ENCODE measurements at regions not wholly inside any gene's neighbourhood (a gene's known extent, or its start where the extent isn't known, plus 50 kb on each side); places are given as distances from the start of the nearest gene placed in this dataset.

DNA sequence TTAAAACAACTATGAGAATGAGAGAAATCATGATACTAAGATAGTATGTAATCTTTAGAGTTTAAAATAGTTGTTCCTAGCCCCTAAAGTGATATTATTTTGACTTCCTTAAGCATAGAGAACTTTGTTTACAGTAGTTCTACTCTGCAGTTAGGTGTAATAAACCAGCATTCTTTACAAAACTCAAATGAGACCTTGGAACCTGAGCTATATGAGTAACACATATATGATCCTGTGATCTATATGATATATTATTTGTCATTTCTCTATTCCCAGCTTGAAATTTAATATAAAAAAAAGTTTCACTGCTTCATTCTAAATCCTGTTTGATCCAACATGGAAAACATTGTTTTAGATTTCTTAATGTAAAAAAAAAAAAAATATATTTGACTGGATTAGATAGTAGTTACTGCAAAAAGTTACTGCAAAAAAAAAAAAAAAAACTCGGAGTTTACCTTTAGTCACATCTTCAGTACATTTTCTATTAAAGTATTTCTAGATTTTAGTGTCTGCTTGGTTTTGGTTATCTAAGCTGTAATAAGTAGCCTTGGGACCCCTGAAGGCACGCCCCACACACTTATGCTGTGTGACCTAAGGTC, 463.8 kb downstream of the USP25 start:
- TF ChIP-seq POLR2A (IDR thresholded peaks at IDR 0.05) (no peak), EP300 (IDR thresholded peaks at IDR 0.05) (no peak)
- TF ChIP-seq, protein P1, sequence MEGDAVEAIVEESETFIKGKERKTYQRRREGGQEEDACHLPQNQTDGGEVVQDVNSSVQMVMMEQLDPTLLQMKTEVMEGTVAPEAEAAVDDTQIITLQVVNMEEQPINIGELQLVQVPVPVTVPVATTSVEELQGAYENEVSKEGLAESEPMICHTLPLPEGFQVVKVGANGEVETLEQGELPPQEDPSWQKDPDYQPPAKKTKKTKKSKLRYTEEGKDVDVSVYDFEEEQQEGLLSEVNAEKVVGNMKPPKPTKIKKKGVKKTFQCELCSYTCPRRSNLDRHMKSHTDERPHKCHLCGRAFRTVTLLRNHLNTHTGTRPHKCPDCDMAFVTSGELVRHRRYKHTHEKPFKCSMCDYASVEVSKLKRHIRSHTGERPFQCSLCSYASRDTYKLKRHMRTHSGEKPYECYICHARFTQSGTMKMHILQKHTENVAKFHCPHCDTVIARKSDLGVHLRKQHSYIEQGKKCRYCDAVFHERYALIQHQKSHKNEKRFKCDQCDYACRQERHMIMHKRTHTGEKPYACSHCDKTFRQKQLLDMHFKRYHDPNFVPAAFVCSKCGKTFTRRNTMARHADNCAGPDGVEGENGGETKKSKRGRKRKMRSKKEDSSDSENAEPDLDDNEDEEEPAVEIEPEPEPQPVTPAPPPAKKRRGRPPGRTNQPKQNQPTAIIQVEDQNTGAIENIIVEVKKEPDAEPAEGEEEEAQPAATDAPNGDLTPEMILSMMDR (IDR thresholded peaks at IDR 0.05): no peak
